SK-N-SH treated with all-trans-retinoic acid at 6 μM for 48 hours (cell line): ENCODE measurements at regions not wholly inside any gene's neighbourhood (a gene's known extent, or its start where the extent isn't known, plus 50 kb on each side); places are given as distances from the start of the nearest gene placed in this dataset.

Experiments used
- ATAC-seq: fragments of 200-7000 bp; cut with Tn5 transposase; 3 replicates; pipeline ENCODE4 v1.9.1; 2020; ENCODE audit warnings: mild to moderate bottlenecking, moderate library complexity
- ARNTL ChIP-seq: fragments of 450-650 bp; formaldehyde crosslinking; IDR thresholded peaks from 2 replicates; pipeline ENCODE4 v1.5.0; 2020; ENCODE audit warnings: low read depth, mild to moderate bottlenecking, moderate library complexity, borderline replicate concordance
- BACH2 ChIP-seq: fragments of 250-450 bp; sonication (Bioruptor Pico); IDR thresholded peaks from 2 replicates; pipeline ENCODE4 v1.9.0; 2021; ENCODE audit warnings: mild to moderate bottlenecking, borderline replicate concordance
- CREB5 ChIP-seq: fragments of 250-450 bp; sonication (Bioruptor Pico); IDR thresholded peaks from 2 replicates; pipeline ENCODE4 v1.5.1; 2020; ENCODE audit warnings: low read depth, mild to moderate bottlenecking, moderate library complexity
- CSDC2 ChIP-seq: fragments of 250-450 bp; sonication (Bioruptor Pico); IDR thresholded peaks from 2 replicates; pipeline ENCODE4 v1.5.0; 2020; ENCODE audit warnings: mild to moderate bottlenecking, moderate library complexity
- ESRRG ChIP-seq: fragments of 250-450 bp; sonication (Bioruptor Pico); IDR thresholded peaks from 2 replicates; pipeline ENCODE4 v1.6.1; 2021; ENCODE audit warnings: mild to moderate bottlenecking
- GLIS3 ChIP-seq: fragments of 250-450 bp; sonication (Bioruptor Pico); IDR thresholded peaks from 2 replicates; pipeline ENCODE4 v1.5.0; 2020; ENCODE audit warnings: mild to moderate bottlenecking, moderate library complexity
- ISL1 ChIP-seq: fragments of 250-450 bp; sonication (Bioruptor Pico); IDR thresholded peaks from 2 replicates; pipeline ENCODE4 v2.1.2; 2022; ENCODE audit warnings: mild to moderate bottlenecking, moderate library complexity
- OSR1 ChIP-seq: fragments of 250-450 bp; sonication (Bioruptor Pico); IDR thresholded peaks from 2 replicates; pipeline ENCODE4 v1.8.0; 2022; ENCODE audit warnings: moderate library complexity, mild to moderate bottlenecking, inconsistent platforms
- POU6F1 ChIP-seq: fragments of 250-450 bp; sonication (Bioruptor Pico); IDR thresholded peaks from 2 replicates; pipeline ENCODE4 v1.8.0; 2021; ENCODE audit warnings: low read depth, mild to moderate bottlenecking, moderate library complexity, borderline replicate concordance
- PPARA ChIP-seq: fragments of 250-450 bp; sonication (Bioruptor Pico); IDR thresholded peaks from 2 replicates; pipeline ENCODE4 v1.5.0; 2020; ENCODE audit warnings: mild to moderate bottlenecking, borderline replicate concordance
- RARB ChIP-seq: fragments of 250-450 bp; sonication (Bioruptor Pico); IDR thresholded peaks from 2 replicates; pipeline ENCODE4 v1.8.0; 2021; ENCODE audit warnings: mild to moderate bottlenecking, moderate library complexity
- TCF4 ChIP-seq: fragments of 250-450 bp; sonication (Bioruptor Pico); IDR thresholded peaks from 2 replicates; pipeline ENCODE4 v1.8.0; 2021; ENCODE audit warnings: mild to moderate bottlenecking, moderate library complexity, borderline replicate concordance
- TOX ChIP-seq: fragments of 250-450 bp; sonication (Bioruptor Pico); IDR thresholded peaks from 2 replicates; pipeline ENCODE4 v1.8.0; 2021; ENCODE audit warnings: mild to moderate bottlenecking, moderate library complexity, borderline replicate concordance
- TSHZ2 ChIP-seq: fragments of 250-450 bp; sonication (Bioruptor Pico); IDR thresholded peaks from 2 replicates; pipeline ENCODE4 v1.5.0; 2020; ENCODE audit warnings: mild to moderate bottlenecking, moderate library complexity
- ZC3H10 ChIP-seq: fragments of 250-450 bp; sonication (Bioruptor Pico); IDR thresholded peaks from 2 replicates; pipeline ENCODE4 v1.5.1; 2021; ENCODE audit warnings: mild to moderate bottlenecking, moderate library complexity
- ZFP3 ChIP-seq: fragments of 250-450 bp; sonication (Bioruptor Pico); IDR thresholded peaks from 2 replicates; pipeline ENCODE4 v1.5.0; 2020; ENCODE audit warnings: mild to moderate bottlenecking, moderate library complexity
- ZFP30 ChIP-seq: fragments of 450-650 bp; formaldehyde crosslinking; IDR thresholded peaks from 2 replicates; pipeline ENCODE4 v1.5.0; 2022; ENCODE audit warnings: mild to moderate bottlenecking, moderate library complexity
- ZNF565 ChIP-seq: fragments of 450-650 bp; formaldehyde crosslinking; conservative IDR thresholded peaks from 2 replicates; pipeline ENCODE4 v1.5.0; 2020; ENCODE audit warnings: low read depth, mild to moderate bottlenecking, moderate library complexity
- ZNF70 ChIP-seq: fragments of 450-650 bp; formaldehyde crosslinking; IDR thresholded peaks from 2 replicates; pipeline ENCODE4 v1.5.0; 2020; ENCODE audit warnings: mild to moderate bottlenecking, moderate library complexity
- ZNF8 ChIP-seq: fragments of 450-650 bp; formaldehyde crosslinking; IDR thresholded peaks from 2 replicates; pipeline ENCODE4 v1.5.0; 2020; ENCODE audit warnings: mild to moderate bottlenecking, moderate library complexity
- TF ChIP-seq, protein P1 (sequence below): fragments of 250-450 bp; sonication (Bioruptor Pico); IDR thresholded peaks from 2 replicates; pipeline ENCODE4 v1.5.1; 2021; ENCODE audit warnings: mild to moderate bottlenecking, moderate library complexity

DNA sequence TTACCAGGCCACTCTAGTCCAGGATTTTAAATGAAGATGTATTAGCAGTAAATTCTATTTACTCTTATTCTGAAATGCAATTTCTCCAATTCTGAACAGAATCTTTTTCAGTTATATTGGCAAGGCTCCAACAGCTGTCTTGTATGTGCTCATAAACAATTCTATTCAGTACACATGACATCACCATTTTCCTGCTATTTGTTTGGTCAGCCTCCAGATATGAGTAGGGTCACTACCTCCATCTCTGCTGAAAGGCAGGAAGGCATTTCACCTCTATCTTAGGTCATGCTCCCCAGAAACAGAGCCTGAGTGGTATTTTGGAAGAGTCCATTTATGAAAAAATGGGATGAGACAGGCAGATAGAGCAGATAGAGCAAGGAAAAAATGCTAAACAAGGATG is 151.1 kb upstream of the ADGRL3 start:
- ATAC-seq: no peak
- no peak for TF ChIP-seq OSR1 (CRISPR knock-in tag)
- TF ChIP-seq ISL1: no peak
- TF ChIP-seq RARB (CRISPR knock-in tag): no peak
- TF ChIP-seq TOX (CRISPR knock-in tag): no peak
- TF ChIP-seq ARNTL: no peak
- TF ChIP-seq ZNF70 (CRISPR knock-in tag): no peak
- no peak for TF ChIP-seq ZNF565 (CRISPR knock-in tag)
- no peak for TF ChIP-seq ZNF8 (CRISPR knock-in tag)
- no peak for TF ChIP-seq CSDC2 (CRISPR knock-in tag)
- no peak for TF ChIP-seq ESRRG (CRISPR knock-in tag)
- TF ChIP-seq BACH2: no peak
- no peak for TF ChIP-seq PPARA (CRISPR knock-in tag)
- no peak for TF ChIP-seq TSHZ2
- no peak for TF ChIP-seq ZC3H10 (CRISPR knock-in tag)

DNA sequence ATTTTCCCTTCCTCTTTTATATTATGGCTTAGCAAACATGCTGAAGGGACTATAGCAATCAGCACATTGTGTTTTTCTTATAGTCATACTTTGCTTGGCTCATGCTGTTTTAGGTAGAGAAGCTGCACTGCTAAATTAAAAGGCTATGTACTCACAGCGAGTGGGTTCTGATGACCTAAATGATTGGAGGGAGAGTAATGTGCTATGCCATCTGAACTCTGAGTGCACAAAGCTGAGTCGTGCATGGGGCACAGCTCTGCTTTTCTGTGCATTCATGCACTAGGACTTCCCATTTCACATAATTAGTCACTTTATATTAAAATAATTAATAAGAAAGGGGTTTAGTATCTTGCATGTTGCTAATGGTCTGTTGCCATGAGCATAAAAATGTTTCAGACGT is 132.7 kb upstream of the ADGRL3 start:
- no peak for ATAC-seq
- TF ChIP-seq TCF4 (CRISPR knock-in tag) (no peak), TOX (CRISPR knock-in tag) (no peak), OSR1 (CRISPR knock-in tag) (no peak), ZNF70 (CRISPR knock-in tag) (no peak), ISL1 (no peak), TSHZ2 (no peak), CREB5 (CRISPR knock-in tag) (no peak), ZFP30 (CRISPR knock-in tag) (no peak), CSDC2 (CRISPR knock-in tag) (no peak), ZNF8 (CRISPR knock-in tag) (no peak), BACH2 (no peak)
- TF ChIP-seq, protein P1, sequence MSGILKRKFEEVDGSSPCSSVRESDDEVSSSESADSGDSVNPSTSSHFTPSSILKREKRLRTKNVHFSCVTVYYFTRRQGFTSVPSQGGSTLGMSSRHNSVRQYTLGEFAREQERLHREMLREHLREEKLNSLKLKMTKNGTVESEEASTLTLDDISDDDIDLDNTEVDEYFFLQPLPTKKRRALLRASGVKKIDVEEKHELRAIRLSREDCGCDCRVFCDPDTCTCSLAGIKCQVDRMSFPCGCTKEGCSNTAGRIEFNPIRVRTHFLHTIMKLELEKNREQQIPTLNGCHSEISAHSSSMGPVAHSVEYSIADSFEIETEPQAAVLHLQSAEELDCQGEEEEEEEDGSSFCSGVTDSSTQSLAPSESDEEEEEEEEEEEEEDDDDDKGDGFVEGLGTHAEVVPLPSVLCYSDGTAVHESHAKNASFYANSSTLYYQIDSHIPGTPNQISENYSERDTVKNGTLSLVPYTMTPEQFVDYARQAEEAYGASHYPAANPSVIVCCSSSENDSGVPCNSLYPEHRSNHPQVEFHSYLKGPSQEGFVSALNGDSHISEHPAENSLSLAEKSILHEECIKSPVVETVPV (CRISPR knock-in tag): no peak
- TF ChIP-seq, all 23 proteins: peak for 0

DNA sequence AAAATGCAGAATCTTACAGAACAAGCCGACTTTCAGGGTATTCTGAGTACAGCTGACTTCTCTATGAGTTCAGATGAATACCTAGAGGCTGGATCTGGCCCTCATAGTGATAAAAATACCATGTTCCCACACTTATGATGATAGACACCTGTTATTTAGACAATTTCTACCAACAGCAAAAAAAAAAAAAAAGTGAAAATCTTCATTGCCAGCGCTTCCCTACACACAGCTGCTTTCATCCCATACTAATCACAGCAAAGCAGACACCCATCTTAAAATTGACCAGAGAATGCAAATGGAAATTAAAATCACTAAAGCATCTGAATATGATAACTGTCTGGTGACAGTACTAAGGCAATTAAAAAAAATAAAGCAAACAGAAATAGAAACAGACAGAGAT is 132.1 kb upstream of the ADGRL3 start:
- TF ChIP-seq RARB (CRISPR knock-in tag): no peak
- no peak for ATAC-seq

- no peak for ATAC-seq
- TF ChIP-seq GLIS3 (CRISPR knock-in tag) (no peak), BACH2 (no peak), ZNF70 (CRISPR knock-in tag) (no peak), RARB (CRISPR knock-in tag) (no peak), TCF4 (CRISPR knock-in tag) (no peak), ARNTL (no peak), TSHZ2 (no peak), TOX (CRISPR knock-in tag) (no peak), CSDC2 (CRISPR knock-in tag) (no peak), CREB5 (CRISPR knock-in tag) (no peak), ZC3H10 (CRISPR knock-in tag) (no peak), ZNF565 (CRISPR knock-in tag) (no peak), POU6F1 (CRISPR knock-in tag) (no peak), ESRRG (CRISPR knock-in tag) (no peak), ZFP3 (CRISPR knock-in tag) (no peak)
Observed at GRCh38 chr4:61068745-61069144, 131.4 kb upstream of the ADGRL3 start.
